CD14-positive monocyte (primary cell): ENCODE measurements at regions not wholly inside any gene's neighbourhood (a gene's known extent, or its start where the extent isn't known, plus 50 kb on each side); places are given as distances from the start of the nearest gene placed in this dataset.

Source experiments
- DNase-seq, 3 donors: peaks; one replicate each; pipeline ENCODE4 v3.0.0-alpha.2; 2011 to 2022
- H2AFZ ChIP-seq: 2 replicates; pipeline ENCODE4 v1.6.0; 2012; ENCODE audit warnings: mild to moderate bottlenecking, low read depth, low read length, inconsistent platforms; ENCODE audit not compliant: insufficient read depth, poor library complexity, severe bottlenecking
- H3K27ac ChIP-seq, 2 donors: 1 replicate in 1 of 2; 2 replicates in 1 of 2; pipeline ENCODE4 v1.5.1; 2012 to 2013; ENCODE audit warnings: low read length in 2 of 2, control low read depth in 1 of 2, inconsistent platforms in 1 of 2, low read depth in 1 of 2, mild to moderate bottlenecking in 1 of 2
- H3K27me3 ChIP-seq, 2 donors: one replicate each; pipeline versions ENCODE4 v1.6.0 to v1.6.1; 2011 to 2013; ENCODE audit warnings: low read length in 2 of 2; ENCODE audit not compliant: control insufficient read depth in 2 of 2, insufficient read depth in 2 of 2
- H3K36me3 ChIP-seq, 2 donors: replicated peaks in 1 of 2; 1 replicate in 1 of 2; 2 replicates in 1 of 2; pipeline versions ENCODE4 v1.5.1 to v1.6.1; 2012 to 2013; ENCODE audit warnings: low read length in 2 of 2, control low read depth in 1 of 2, inconsistent platforms in 1 of 2, mild to moderate bottlenecking in 1 of 2; ENCODE audit not compliant: insufficient read depth in 2 of 2, control insufficient read depth in 1 of 2
- H3K4me1 ChIP-seq, 2 donors: 1 replicate in 1 of 2; 2 replicates in 1 of 2; pipeline versions ENCODE4 v1.5.1 to v1.6.1; 2012 to 2013; ENCODE audit warnings: low read length in 2 of 2, control low read depth in 1 of 2, inconsistent platforms in 1 of 2, mild to moderate bottlenecking in 1 of 2, moderate library complexity in 1 of 2; ENCODE audit not compliant: insufficient read depth in 2 of 2, control insufficient read depth in 1 of 2
- H3K4me2 ChIP-seq: replicated peaks from 2 replicates; pipeline ENCODE3; 2012; ENCODE audit warnings: low read length, moderate library complexity, mild to moderate bottlenecking; ENCODE audit not compliant: poor library complexity, severe bottlenecking; ENCODE audit errors: extremely low read depth
- H3K4me3 ChIP-seq, 3 experiments: fragments of 200-600 bp in 1 of 3; sonication (generic) in 1 of 3; replicated peaks in 1 of 3; 1 replicate in 2 of 3; 2 replicates in 1 of 3; pipeline ENCODE4 v1.5.1; 2011 to 2013; ENCODE audit warnings: low read length in 3 of 3, mild to moderate bottlenecking in 3 of 3, control low read depth in 2 of 3, low read depth in 2 of 3, inconsistent platforms in 1 of 3, moderate library complexity in 1 of 3
- H3K79me2 ChIP-seq: 2 replicates; pipeline ENCODE4 v1.6.0; 2012; ENCODE audit warnings: mild to moderate bottlenecking, control low read depth, inconsistent platforms, low read length, moderate library complexity; ENCODE audit not compliant: insufficient read depth
- H3K9ac ChIP-seq: 2 replicates; pipeline ENCODE4 v1.6.0; 2017; ENCODE audit warnings: low read length, mild to moderate bottlenecking; ENCODE audit not compliant: insufficient read depth, poor library complexity, severe bottlenecking
- H3K9me3 ChIP-seq, 2 donors: replicated peaks in 1 of 2; 1 replicate in 1 of 2; 2 replicates in 1 of 2; pipeline versions ENCODE4 v1.5.1 to v1.6.1; 2012 to 2013; ENCODE audit warnings: low read length in 2 of 2, control low read depth in 1 of 2; ENCODE audit not compliant: control insufficient read depth in 1 of 2, insufficient read depth in 1 of 2
- H4K20me1 ChIP-seq: 2 replicates; pipeline ENCODE4 v1.6.0; 2012; ENCODE audit warnings: mild to moderate bottlenecking, low read length, control low read depth, moderate library complexity; ENCODE audit not compliant: insufficient read depth
- H3K27ac Mint-ChIP-seq, 7 donors: one replicate each; pipeline ENCODE4 v1.8.0; 2020; ENCODE audit warnings: mild to moderate bottlenecking in 7 of 7, mixed read lengths in 7 of 7, moderate library complexity in 6 of 7, inconsistent platforms in 2 of 7
- H3K27me3 Mint-ChIP-seq, 3 donors: one replicate each; pipeline ENCODE4 v1.8.0; 2021 to 2022; ENCODE audit warnings: low read depth in 3 of 3, mild to moderate bottlenecking in 3 of 3, mixed read lengths in 3 of 3, moderate library complexity in 3 of 3, inconsistent platforms in 1 of 3
- H3K36me3 Mint-ChIP-seq, 2 donors: one replicate each; pipeline ENCODE4 v1.8.0; 2020; ENCODE audit warnings: mixed read lengths in 2 of 2, inconsistent platforms in 1 of 2, mild to moderate bottlenecking in 1 of 2
- H3K4me1 Mint-ChIP-seq: one replicate; pipeline ENCODE4 v1.8.0; 2020; ENCODE audit warnings: mild to moderate bottlenecking, mixed read lengths
- H3K4me3 Mint-ChIP-seq, 2 donors: one replicate each; pipeline ENCODE4 v1.8.0; 2020; ENCODE audit warnings: mild to moderate bottlenecking in 2 of 2, mixed read lengths in 2 of 2, moderate library complexity in 1 of 2
- H3K9me3 Mint-ChIP-seq, 7 donors: one replicate each; pipeline ENCODE4 v1.8.0; 2020 to 2022; ENCODE audit warnings: mixed read lengths in 7 of 7, mild to moderate bottlenecking in 6 of 7, moderate library complexity in 6 of 7, inconsistent platforms in 2 of 7
- CTCF ChIP-seq: fragments of 200-600 bp; IDR thresholded peaks from one replicate; pipeline ENCODE4 v1.8.0; 2022; ENCODE audit warnings: antibody characterized with exemption, mild to moderate bottlenecking
- WGBS: methylation state at CpG from one replicate; pipeline ENCODE4 v1.1.5; 2013; ENCODE audit warnings: missing lambda C conversion rate; ENCODE audit not compliant: insufficient coverage; 5-methylcytosine and 5-hydroxymethylcytosine counted together
- intact Hi-C, 2 donors: fragments of 100-400 bp; cut with micrococcal nuclease; formaldehyde crosslinking; loops; one replicate each; pipeline versions ENCODE4 v1.15.0 to v1.15.1; 2023

GRCh38 chr4:43556262-43556661 is 663.7 kb downstream of the GRXCR1 start:
- DNase-seq = no peak
- peaks cover 30% of the 10 kb centered on the region in 2 donors for H3K9me3 ChIP-seq
- no peak overlapping the region for H3K4me2 ChIP-seq
- H3K4me1 ChIP-seq = no peaks in the 10 kb centered on the region
- no peaks in the 10 kb centered on the region for H3K27me3 ChIP-seq
- no peaks in the 10 kb centered on the region for H3K4me1 Mint-ChIP-seq
- H3K9me3 Mint-ChIP-seq = peaks cover 2 to 24% (median 16%) of the 10 kb centered on the region in 7 donors
- H2AFZ ChIP-seq = no peak overlapping the region
- H3K27ac ChIP-seq = no peak overlapping the region
- no peaks in the 10 kb centered on the region for H3K36me3 ChIP-seq
- H3K36me3 Mint-ChIP-seq = no peaks in the 10 kb centered on the region
- H3K4me3 ChIP-seq = no peak overlapping the region
- intact Hi-C loops = no loop called here
- no peak overlapping the region for H3K27ac Mint-ChIP-seq
- WGBS = no CpG with 5 or more reads among the region's 1 CpG
- H4K20me1 ChIP-seq = no peaks in the 10 kb centered on the region
- no peaks in the 10 kb centered on the region for H3K79me2 ChIP-seq
- H3K9ac ChIP-seq = no peak overlapping the region
- H3K27me3 Mint-ChIP-seq = no peaks in the 10 kb centered on the region
- no peak overlapping the region for H3K4me3 Mint-ChIP-seq
- no peak for TF ChIP-seq CTCF

GRCh38 chr4:43560047-43560446 is 667.5 kb downstream of the GRXCR1 start:
- no peak overlapping the region for H3K27ac Mint-ChIP-seq
- H3K4me3 Mint-ChIP-seq = no peak overlapping the region
- H3K4me1 Mint-ChIP-seq = no peaks in the 10 kb centered on the region
- peaks cover 0 to 7% (median 2%) of the 10 kb centered on the region in 7 donors for H3K9me3 Mint-ChIP-seq
- no peak for DNase-seq
- Histone ChIP-seq H3K4me1 (no peaks in the 10 kb centered on the region), H2AFZ (no peak overlapping the region), H3K9me3 (peaks cover 10 to 15% of the 10 kb centered on the region in 2 donors), H4K20me1 (no peaks in the 10 kb centered on the region), H3K36me3 (no peaks in the 10 kb centered on the region), H3K4me2 (no peak overlapping the region), H3K79me2 (no peaks in the 10 kb centered on the region), H3K4me3 (no peak overlapping the region), H3K27me3 (no peaks in the 10 kb centered on the region), H3K27ac (no peak overlapping the region), H3K9ac (no peak overlapping the region)
- no peaks in the 10 kb centered on the region for H3K27me3 Mint-ChIP-seq
- no peaks in the 10 kb centered on the region for H3K36me3 Mint-ChIP-seq
- intact Hi-C loops = no loop called here
- TF ChIP-seq CTCF = no peak
- WGBS = no CpG with 5 or more reads among the region's 1 CpG
